22Rv1 (cell line): ENCODE measurements at regions not wholly inside any gene's neighbourhood (a gene's known extent, or its start where the extent isn't known, plus 50 kb on each side); places are given as distances from the start of the nearest gene placed in this dataset.

Experiments used
- ZFX ChIP-seq: fragments of 450-650 bp; IDR thresholded peaks from 2 replicates; pipeline ENCODE4 v1.6.1; 2017; ENCODE audit warnings: antibody characterized with exemption, borderline replicate concordance
- TF ChIP-seq, protein P1 (sequence below): fragments of 450-650 bp; IDR thresholded peaks from 2 replicates; pipeline ENCODE4 v1.5.1; 2017; ENCODE audit warnings: mild to moderate bottlenecking

GRCh38 chr3:5809586-5810246, 622.2 kb downstream of the EDEM1 start:
- TF ChIP-seq, protein P1, sequence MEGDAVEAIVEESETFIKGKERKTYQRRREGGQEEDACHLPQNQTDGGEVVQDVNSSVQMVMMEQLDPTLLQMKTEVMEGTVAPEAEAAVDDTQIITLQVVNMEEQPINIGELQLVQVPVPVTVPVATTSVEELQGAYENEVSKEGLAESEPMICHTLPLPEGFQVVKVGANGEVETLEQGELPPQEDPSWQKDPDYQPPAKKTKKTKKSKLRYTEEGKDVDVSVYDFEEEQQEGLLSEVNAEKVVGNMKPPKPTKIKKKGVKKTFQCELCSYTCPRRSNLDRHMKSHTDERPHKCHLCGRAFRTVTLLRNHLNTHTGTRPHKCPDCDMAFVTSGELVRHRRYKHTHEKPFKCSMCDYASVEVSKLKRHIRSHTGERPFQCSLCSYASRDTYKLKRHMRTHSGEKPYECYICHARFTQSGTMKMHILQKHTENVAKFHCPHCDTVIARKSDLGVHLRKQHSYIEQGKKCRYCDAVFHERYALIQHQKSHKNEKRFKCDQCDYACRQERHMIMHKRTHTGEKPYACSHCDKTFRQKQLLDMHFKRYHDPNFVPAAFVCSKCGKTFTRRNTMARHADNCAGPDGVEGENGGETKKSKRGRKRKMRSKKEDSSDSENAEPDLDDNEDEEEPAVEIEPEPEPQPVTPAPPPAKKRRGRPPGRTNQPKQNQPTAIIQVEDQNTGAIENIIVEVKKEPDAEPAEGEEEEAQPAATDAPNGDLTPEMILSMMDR = no peak
- no peak for TF ChIP-seq ZFX
